SHP77 (cell line): ENCODE measurements at regions not wholly inside any gene's neighbourhood (a gene's known extent, or its start where the extent isn't known, plus 50 kb on each side); places are given as distances from the start of the nearest gene placed in this dataset.
"Not testable (repeated sequence)": the region's sequence is repeated elsewhere in the genome, so short reads cannot be mapped to it uniquely, and the experiment has no call there.

Source experiments
- DNase-seq, 2 experiments: peaks; one replicate each; lab custom pipeline; 2025; lab: John Stamatoyannopoulos, UW

DNA sequence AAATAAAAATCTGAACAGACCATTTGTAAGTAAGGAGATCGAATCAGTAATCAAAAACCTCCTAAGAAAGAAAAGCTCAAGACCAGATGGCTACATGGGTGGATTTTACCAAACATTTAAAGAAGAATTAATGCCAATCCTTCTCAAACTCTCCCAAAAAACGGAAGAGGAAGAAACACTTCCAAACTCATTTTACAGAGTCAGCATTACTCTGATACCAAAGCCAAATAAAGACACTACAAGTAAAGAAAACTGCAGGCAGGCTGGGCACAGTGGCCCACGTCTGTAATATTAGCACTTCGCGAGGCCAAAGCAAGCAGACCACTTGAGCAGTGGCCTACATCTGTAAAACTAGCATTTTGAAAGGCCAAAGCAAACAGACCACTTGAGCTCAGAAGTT, 159.8 kb downstream of the DPY19L2 start:
- no peak for DNase-seq

DNA sequence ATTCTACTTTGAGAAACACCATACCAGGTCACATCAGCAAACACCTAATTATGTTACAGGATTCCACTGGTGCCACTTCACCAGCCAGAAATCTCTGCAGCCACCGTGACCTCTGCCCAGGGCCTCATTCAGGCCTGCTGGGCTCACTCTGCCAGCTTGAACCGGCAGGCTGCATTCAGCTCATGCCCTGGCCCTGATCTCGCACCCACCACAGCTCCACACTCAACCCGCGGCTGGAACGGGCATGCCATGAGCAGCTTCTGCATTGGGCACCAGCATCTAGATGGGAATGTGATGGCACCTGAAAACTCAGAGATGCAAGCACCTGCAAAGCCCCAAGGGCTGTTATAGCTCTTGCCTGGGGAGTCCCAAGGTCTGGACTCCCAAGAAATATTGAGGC, 168.7 kb downstream of the DPY19L2 start:
- DNase-seq, result no peak

DNA sequence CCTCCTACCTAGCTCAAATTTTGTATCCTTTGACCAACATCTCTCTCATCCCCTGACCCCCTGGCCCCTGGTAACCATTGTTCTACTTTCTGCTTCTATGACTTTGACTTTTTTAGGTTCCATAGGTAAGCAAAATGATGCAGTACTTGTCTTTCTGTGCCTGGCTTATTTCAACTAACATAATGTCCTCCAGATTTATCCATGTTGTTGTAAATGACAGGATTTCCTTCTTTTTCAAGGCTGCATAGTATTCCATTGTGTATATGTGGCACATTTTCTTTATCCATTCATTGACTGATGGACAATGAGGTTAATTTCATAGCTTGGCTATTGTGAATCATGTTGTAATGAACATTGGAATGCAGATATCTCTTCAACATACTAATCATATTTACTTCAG, 170.1 kb downstream of the DPY19L2 start:
- no peak for DNase-seq

DNA sequence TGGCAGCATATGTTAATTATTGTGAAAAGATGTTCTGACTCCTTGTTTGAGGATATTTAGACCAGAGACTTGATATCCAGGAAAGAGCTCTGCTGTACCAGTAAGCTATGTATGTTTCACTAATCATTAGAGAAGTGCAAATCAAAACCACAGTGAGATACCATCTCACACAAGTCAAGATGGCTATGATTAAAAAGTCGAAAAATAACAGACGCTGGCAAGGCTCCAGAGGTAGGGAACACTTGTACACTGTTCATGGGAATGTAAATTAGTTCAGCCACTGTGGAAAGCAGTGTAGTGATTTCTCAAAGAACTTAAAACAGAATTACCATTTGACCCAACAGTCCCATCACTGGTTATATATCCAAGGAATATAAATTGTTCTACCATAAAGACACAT, 171.6 kb downstream of the DPY19L2 start:
- no peak for DNase-seq

DNA sequence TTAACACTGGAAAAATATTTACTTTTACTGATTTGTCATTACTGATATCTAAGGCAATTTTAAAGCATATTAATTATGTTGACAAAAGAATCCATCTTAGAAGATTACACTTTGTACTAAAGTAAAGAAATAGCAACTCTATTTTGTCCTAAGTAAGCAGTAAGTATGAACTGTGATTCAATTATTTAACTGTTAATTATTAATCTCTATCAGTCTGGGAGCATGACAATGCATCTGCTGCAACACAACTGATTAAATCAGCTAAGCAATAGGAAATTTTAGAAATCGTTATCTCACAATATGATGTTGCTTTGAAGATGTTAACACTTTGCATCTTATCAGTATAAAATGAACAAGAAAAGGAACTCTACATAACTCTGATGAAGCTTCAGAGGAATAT, 172.3 kb downstream of the DPY19L2 start:
- DNase-seq, result no peak

DNA sequence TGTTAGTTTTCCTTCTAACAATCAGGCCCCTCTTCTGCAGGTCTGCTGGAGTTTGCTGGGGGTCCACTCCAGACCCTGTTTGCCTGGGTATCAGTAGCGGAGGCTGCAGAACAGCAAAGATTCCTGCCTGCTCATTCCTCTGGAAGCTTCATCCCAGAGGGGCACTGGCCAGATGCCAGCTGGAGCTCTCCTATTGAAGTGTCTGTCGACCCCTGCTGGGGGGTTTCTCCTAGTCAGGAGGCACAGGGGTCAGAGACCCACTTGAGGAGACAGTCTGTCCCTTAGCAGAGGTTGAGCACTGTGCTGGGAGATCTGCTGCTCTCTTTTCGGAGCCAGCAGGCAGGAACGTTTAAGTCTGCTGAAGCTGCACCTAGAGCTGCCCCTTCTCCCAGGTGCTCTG, 174.9 kb downstream of the DPY19L2 start:
- not testable (repeated sequence) for DNase-seq

DNA sequence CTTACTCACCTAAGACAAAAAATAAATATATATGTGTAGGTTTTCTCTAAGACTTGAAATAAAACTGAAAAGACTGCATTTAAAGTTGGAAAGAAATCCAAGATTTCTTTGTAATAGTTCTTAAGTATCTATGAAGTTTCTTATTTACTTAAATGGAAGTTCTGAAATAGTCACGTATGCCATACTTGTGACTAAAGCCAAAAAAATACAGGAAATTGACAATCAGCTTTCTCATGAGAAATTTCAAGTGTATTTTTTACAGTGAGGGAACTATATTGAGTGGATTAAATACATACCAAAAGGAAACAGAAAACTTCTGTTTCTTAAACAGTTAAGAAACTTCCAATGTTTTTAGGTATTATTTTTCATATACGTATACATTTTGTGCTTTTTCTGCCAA, 188.1 kb downstream of the DPY19L2 start:
- no peak for DNase-seq

DNA sequence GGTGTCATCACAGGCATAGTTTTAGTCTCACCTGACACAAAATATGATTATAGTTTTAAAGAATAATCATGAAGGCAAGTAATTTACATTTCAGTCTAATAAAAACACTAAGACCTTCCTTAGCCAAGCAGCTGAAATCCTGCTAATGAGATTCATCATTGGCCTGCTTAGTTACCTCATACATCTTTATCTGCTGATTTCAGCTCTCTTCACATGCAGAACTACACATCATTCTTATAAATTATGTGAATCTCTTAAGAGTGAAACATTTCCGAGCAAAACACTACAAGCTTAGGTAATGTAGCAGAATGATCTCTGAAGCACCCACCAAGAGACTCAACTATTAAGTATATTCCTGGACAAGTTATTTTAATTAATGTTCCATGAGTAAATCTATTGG, 198.1 kb downstream of the DPY19L2 start:
- DNase-seq, result no peak

DNA sequence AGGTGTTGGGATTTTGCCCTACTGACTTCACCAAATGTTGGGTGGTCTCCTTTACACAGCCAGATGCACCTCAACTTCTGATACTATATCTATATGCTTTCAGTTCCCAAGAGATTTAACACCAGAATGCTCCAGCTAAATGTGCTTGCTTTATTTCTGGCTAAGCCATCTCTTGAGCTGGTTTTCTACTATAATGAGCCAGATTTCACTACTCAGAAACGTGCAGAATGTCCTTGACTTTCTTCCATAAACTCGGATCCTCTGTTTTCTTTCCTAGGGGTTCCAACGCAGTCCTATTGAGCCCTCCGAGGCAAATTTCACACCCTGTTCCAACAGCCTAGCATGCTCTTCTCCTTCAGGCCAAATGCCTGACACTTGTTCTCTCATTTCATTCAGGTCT, 200.3 kb downstream of the DPY19L2 start:
- no peak for DNase-seq

DNA sequence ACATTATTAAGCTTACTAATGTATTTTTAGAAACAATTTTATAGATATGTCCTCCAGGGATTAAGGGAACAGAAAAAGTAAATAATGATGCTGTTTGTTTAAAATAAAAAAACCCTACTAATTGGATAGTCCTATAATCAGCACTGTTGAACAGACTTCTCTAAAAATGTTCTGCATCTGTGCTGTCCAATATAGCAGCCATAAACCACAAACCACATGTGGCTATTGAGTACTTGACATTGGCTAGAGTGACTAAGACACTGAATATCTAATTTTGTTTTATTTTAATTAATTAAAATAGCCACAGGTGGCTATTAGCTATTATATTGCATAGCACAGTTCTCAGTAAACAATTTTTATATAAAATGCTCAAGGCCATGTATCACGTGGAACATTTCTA, 210.4 kb downstream of the DPY19L2 start:
- DNase-seq, result no peak

DNA sequence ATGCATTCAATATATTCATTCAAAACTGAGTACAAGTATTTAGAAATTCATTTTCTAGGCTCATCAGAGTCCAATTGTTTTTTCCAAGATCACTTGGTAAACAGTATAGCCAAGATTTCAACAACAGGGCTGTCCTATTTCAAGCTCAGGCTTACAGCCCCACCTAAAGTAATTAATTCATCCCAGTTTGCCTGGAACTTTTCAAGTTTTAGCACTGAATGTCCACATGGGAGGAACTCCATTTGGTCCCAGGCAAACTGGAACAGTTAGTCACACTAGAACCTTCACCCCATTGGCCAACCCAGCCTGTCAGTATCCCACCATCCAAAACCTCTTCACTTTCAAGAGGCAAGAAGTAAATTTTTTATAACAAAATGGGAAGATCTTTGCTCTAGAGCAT, 210.9 kb downstream of the DPY19L2 start:
- DNase-seq, result no peak

DNA sequence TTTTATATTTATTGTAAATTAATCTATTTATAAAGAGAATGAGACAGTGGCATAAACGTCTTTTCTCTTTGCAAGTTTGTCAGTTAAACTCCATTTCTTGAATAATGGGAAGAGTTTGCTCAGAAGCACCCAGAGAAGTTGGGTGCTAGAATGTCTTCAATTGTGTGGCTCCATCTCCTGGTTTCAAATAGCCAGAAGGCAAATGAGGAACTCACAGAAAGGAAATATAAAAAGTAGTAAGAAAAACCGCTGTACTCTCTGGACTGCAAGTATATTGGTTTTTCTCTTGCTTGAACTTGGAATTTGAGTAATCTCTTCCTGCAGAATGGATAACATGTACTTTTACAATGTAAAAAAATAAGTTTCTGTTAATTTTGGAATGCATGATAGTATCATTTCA, 217.5 kb downstream of the DPY19L2 start:
- DNase-seq, result no peak

DNA sequence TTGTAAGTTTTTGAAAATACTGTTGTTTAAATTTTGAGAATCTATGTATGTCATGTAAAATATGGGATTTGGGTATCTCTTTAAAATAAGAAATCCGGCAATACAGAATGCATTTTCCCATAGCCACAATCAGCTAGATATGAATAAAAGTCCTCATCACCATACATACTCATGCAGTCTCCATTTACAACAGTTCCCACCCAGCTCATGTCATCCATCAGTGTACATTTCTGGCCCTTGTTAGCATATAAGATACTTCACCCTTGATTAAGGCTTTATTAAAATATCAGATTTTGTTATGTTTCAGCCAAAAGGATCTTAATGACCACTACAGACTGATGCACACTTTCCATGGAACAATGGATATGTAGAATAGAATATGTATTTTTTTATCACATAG, 218.0 kb downstream of the DPY19L2 start:
- no peak for DNase-seq

DNA sequence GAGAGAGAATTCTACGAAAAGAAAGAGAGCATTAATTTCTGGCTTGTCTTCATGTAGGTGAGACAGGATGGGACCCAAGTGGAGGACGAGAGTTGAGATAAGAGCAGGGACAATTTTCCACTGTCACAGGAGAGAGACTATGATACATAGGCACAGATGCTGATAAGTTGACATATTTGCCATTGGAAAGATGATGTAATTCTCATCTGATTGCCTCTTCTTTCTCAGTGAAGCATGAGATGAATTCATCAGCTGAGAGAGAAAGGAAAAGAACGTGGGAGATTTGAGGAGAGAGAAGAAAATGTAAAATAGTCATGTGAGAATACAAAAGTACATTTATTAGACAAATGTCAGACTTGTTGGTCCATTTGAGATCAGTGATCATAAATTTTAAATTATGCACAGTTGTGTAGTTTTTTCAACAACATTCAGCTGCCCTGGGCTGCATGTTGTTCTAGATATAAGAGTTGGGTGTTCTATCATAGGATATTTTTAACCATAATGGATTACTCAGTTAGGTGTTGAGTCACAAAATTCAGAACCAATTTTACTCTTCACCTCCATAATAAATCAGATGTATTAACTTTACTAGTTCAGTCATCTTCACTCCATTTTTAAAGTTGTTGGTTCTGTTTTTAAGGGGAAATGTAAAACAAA, 222.9 kb downstream of the DPY19L2 start:
- DNase-seq, result no peak

DNA sequence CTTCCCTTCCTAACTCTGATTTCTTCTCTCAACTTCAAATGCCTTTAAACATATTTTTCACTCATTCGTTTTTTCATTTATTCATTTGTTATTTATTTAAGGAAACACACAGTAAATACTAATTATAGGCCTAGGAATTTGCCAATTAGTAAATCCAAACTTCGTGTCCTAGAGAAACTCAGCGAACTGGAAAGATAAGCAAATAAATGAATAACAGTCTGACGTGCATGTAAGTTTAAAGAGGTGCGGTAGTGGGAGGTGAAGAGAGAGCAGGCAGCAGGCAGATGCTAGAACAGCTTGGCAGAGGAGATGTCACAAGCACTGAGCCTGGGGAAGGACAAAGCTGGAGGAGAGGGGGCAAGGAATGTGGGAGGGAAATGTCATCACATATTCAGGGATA, 228.2 kb downstream of the DPY19L2 start:
- peak; percentile 2 to 8 for DNase-seq

DNA sequence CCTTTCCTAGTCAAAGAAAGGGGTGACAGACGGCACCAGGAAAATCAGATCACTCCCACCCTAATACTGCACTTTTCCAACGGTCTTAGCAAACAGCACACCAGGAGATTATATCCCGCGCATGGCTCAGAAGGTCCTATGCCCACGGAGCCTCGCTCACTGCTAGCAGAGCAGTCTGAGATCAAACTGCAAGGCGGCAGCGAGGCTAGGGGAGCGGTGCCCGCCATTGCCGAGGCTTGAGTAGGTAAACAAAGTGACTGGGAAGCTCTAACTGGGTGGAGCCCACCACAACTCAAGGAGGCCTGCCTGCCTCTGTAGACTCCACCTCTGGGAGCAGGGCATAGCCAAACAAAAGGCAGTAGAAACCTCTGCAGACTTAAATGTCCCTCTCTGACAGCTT, 233.9 kb downstream of the DPY19L2 start:
- not testable (repeated sequence) for DNase-seq

DNA sequence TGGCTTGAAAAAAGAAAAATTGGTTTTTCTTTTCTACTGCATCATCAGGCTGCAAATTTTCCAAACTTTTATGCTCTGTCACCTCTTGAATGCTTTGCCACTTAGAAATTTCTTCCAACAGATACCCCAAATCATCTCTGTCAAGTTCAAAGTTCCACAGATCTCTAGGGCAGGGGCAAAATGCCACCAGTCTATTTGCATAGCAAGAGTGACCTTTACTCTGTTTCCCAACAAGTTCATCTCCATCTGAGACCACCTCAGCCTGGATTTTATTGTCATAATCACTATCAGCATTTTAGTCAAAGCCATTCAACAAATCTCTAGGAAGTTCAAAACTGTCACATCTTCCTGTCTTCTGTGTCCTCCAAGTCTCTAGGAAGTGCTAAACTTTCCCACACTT, 240.3 kb downstream of the DPY19L2 start:
- not testable (repeated sequence) for DNase-seq

DNA sequence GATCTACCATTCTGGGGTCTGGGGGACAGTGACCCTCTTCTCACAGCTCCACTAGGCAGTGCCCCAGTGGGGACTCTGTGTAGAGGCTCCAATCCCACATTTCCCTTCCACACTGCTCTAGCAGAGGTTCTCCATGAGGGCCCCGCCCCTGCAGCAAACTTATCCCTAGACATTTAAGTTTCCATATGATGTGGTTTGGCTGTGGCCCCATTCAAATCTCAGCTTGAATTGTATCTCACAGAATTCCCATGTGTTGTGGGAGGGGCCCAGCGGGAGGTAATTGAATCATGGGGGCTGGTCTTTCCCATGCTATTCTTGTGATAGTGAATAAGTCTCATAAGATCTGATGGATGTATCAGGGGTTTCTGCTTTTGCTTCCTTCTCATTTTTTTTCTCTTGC, 241.3 kb downstream of the DPY19L2 start:
- not testable (repeated sequence) for DNase-seq

DNA sequence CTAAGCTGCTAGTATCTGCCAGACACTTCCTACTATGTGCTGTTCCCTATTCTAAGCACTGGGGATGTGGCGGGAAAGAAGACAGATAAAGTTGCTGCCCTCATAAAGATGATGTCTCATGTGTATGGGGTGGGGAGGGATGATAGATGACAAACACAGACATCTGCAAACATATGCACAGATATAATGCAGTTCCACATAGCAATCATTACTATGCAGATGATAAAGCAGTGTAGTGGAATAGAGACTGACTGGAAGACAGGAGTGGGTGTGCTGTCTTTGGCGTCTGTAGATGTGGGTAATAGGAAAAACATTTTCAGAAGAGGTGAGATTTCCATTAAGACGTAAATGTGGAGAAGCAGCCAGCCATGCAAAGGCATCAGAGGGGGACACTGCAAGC, 243.6 kb downstream of the DPY19L2 start:
- DNase-seq, result no peak

DNA sequence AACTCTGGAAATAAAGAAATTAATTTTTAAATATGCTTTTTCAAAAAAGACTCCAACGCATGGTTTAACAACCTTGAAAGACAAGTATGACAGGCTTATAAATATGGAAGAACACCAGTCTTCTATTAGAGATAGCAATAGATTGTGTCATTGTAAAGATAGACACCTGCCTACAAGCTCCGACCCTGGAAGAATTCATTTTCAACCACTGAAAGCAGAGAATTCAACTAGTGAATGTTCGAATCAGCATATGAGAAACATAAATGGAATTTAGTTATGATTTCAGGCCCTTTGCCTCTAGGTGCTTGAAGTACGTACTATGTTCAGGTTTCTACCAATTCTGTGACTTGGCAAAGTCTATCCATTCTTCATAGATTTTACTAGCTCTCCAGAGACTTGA, 244.5 kb downstream of the DPY19L2 start:
- no peak for DNase-seq

DNA sequence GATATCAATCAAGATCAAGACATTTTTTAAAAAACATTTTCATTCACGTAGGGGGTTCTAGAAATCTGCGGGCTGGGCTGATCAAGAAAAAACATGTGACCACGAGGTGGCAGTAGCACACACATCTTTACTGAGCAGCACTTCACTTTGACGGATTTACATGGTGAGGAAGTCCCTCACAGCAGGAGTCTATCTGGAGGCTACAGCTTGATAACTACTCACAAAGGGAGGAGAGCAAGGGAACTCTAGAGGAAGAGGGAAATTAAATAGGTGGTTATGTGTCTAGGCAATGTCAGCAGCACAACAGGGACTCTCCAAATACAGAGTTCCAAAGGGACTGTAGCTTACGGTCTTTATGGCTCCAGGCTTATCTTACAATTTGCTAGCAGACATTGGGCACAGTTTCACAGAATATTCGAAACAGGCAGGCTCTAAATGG, 248.1 kb downstream of the DPY19L2 start:
- peak; percentile 55 to 63 for DNase-seq

DNA sequence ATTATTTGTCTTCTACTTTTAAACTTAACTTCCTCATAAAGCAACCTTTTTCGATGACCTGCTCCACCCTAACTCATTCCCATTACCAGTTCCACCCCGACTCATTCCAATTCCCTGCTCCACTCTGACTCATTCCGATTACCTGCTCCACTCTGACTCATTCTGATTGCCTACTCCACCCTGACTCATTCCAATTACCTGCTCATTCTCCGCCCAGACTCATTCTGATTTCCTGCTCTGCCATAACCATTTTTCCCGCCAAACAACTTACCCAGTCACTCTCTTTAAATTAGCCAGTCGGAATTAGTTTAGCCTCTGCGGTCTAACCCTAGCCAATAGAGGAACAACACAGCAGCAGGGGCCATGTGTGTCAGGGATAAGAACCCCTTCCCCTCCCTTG, 249.1 kb downstream of the DPY19L2 start:
- DNase-seq, result no peak

DNA sequence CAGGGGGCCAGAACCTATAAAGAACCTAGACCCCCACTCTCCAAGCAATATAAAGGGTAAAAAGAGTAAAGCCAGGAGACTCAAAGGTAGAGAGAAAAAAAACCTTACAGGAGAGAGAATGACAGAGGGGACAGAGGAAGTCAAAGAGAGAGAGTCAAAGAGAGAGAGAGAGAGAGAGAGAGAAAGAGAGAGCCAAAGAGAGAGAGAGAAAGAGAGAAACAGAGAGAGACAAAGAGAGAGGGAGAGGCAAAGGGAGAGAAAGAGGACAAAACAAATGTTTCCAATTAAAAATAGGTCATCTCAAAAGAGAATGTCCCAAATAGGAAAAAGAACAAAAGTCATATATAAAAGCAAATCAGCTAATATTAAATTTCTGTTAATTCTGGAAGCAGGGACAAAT, 251.5 kb downstream of the DPY19L2 start:
- no peak for DNase-seq

DNA sequence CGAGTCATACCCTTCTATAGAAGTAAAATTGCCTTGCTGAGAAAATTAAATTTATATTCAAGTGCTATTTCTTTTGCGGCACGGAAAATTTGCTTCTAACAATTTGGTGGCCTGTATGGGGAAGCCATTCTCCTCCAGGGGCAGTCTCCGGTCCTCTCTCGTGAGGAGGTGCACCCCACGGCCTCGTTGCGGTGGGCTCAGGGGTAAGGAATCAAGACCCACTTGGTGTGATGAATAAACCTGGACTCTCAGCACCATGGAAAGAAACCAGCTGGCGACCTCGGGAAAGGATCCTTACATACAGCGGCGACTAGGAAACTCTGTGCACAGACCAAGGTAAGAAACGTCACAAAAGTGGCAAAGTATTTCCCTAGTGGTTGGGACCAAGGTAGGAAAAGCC, 252.9 kb downstream of the DPY19L2 start:
- no peak for DNase-seq

DNA sequence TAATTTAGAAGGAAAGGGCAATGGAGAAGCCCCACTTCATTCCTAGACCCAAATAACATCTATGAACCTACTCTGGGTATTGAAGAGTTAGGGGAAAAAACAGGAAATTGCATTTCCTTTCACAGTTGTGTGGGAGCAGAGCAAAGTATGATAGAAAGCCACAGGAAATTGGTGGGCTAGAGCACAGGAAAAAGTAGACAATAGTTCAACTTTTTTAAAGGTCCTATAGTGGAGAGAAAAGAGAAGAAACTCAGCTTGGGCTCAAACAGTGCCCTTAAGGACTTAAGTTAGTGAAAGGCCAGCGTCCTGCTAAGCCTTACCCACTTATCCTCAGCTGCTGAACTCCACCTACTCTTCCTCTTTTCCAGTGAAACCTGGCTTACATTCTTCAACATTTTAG, 258.1 kb downstream of the DPY19L2 start:
- DNase-seq, result no peak
